HG03469 (cell line): ENCODE measurements at regions not wholly inside any gene's neighbourhood (a gene's known extent, or its start where the extent isn't known, plus 50 kb on each side); places are given as distances from the start of the nearest gene placed in this dataset.
A peak's percentile ranks its signal among the peaks of the same experiment; 100 is the strongest.

Source experiments
- ATAC-seq: cut with Tn5 transposase; IDR thresholded peaks from one replicate; pipeline ENCODE4 v1.9.1; 2021; ENCODE audit warnings: mild to moderate bottlenecking, moderate library complexity, moderate number of reproducible peaks; ENCODE audit not compliant: unreplicated experiment

- ATAC-seq = no peak
These were observed 416.6 kb downstream of the AEBP2 start for GRCh38 chr12:19855851-19856250.

GRCh38 chr12:19856389-19856788 lies 417.1 kb downstream of the AEBP2 start:
- ATAC-seq = no peak

GRCh38 chr12:19857204-19857603 lies 417.9 kb downstream of the AEBP2 start:
- ATAC-seq = no peak

GRCh38 chr12:19867151-19867550 lies 427.9 kb downstream of the AEBP2 start:
- ATAC-seq = no peak

GRCh38 chr12:19867970-19868369 lies 428.7 kb downstream of the AEBP2 start:
- ATAC-seq = no peak

- no peak for ATAC-seq
These were observed 430.1 kb downstream of the AEBP2 start for GRCh38 chr12:19869413-19869812.

- ATAC-seq = no peak
These were observed 433.6 kb downstream of the AEBP2 start for GRCh38 chr12:19872621-19873540.

- ATAC-seq = no peak
These were observed 440.8 kb downstream of the AEBP2 start for GRCh38 chr12:19880076-19880475.

GRCh38 chr12:19880721-19881120 lies 441.4 kb downstream of the AEBP2 start:
- no peak for ATAC-seq

GRCh38 chr12:19882346-19882745 lies 443.1 kb downstream of the AEBP2 start:
- ATAC-seq = no peak

- no peak for ATAC-seq
These were observed 444.8 kb downstream of the AEBP2 start for GRCh38 chr12:19884021-19884492.

- no peak for ATAC-seq
These were observed 446.0 kb downstream of the AEBP2 start for GRCh38 chr12:19885093-19885812.

GRCh38 chr12:19886065-19886464 lies 446.8 kb downstream of the AEBP2 start:
- no peak for ATAC-seq

- ATAC-seq = no peak
These were observed 447.4 kb downstream of the AEBP2 start for GRCh38 chr12:19886639-19887064.

- ATAC-seq = no peak
These were observed 450.7 kb downstream of the AEBP2 start for GRCh38 chr12:19890024-19890423.

GRCh38 chr12:19891936-19892591 lies 452.8 kb downstream of the AEBP2 start:
- ATAC-seq = no peak

GRCh38 chr12:19893514-19893913 lies 454.2 kb downstream of the AEBP2 start:
- ATAC-seq = no peak

- ATAC-seq = no peak
These were observed 454.8 kb downstream of the AEBP2 start for GRCh38 chr12:19894050-19894449.

- ATAC-seq = peak; percentile 60
These were observed 455.5 kb downstream of the AEBP2 start for GRCh38 chr12:19894803-19895202.

- no peak for ATAC-seq
These were observed 456.1 kb downstream of the AEBP2 start for GRCh38 chr12:19895246-19896020.

- ATAC-seq = no peak
These were observed 456.7 kb downstream of the AEBP2 start for GRCh38 chr12:19896041-19896440.
